GM19239 (cell line): ENCODE measurements at regions not wholly inside any gene's neighbourhood (a gene's known extent, or its start where the extent isn't known, plus 50 kb on each side); places are given as distances from the start of the nearest gene placed in this dataset.

Experiments
- DNase-seq: peaks from one replicate; pipeline ENCODE4 v3.0.0; 2011; ENCODE audit warnings: low spot score; ENCODE audit not compliant: insufficient read length
- FAIRE-seq: peaks from 2 replicates; lab custom pipeline; 2011; peaks lifted over from hg19 to GRCh38; lab: Jason Lieb, UNC

GRCh38 chr11:92411431-92411830 lies 186.8 kb downstream of the FAT3 start:
- FAIRE-seq: no peak
- DNase-seq: no peak

- FAIRE-seq: no peak
- no peak for DNase-seq
Measured at GRCh38 chr11:92413757-92414513, 189.3 kb downstream of the FAT3 start.

GRCh38 chr11:92416971-92417725 lies 192.5 kb downstream of the FAT3 start:
- DNase-seq: no peak
- no peak for FAIRE-seq

GRCh38 chr11:92423115-92424034 lies 198.8 kb downstream of the FAT3 start:
- no peak for DNase-seq
- no peak for FAIRE-seq

- DNase-seq (no peak), FAIRE-seq (no peak)
Measured at GRCh38 chr11:92424281-92424680, 199.7 kb downstream of the FAT3 start.

GRCh38 chr11:92425127-92425526 lies 200.5 kb downstream of the FAT3 start:
- DNase-seq: no peak
- no peak for FAIRE-seq

GRCh38 chr11:92432515-92432914 lies 207.9 kb downstream of the FAT3 start:
- DNase-seq (no peak), FAIRE-seq (no peak)

GRCh38 chr11:92436034-92436920 lies 211.7 kb downstream of the FAT3 start:
- FAIRE-seq (no peak), DNase-seq (no peak)

- FAIRE-seq: no peak
- DNase-seq: no peak
Measured at GRCh38 chr11:92439133-92439532, 214.5 kb downstream of the FAT3 start.

GRCh38 chr11:92440701-92441442 lies 216.3 kb downstream of the FAT3 start:
- FAIRE-seq: no peak
- DNase-seq: no peak

- no peak for DNase-seq
- FAIRE-seq: no peak
Measured at GRCh38 chr11:92441443-92441726, 216.8 kb downstream of the FAT3 start.

- no peak for DNase-seq
- FAIRE-seq: no peak
Measured at GRCh38 chr11:92443199-92443598, 218.6 kb downstream of the FAT3 start.

- FAIRE-seq: no peak
- no peak for DNase-seq
Measured at GRCh38 chr11:92447586-92447985, 223.0 kb downstream of the FAT3 start.

- no peak for FAIRE-seq
- DNase-seq: no peak
Measured at GRCh38 chr11:92449222-92449621, 224.6 kb downstream of the FAT3 start.

GRCh38 chr11:92449780-92450179 lies 225.2 kb downstream of the FAT3 start:
- FAIRE-seq (no peak), DNase-seq (no peak)

GRCh38 chr11:92451063-92451462 lies 226.4 kb downstream of the FAT3 start:
- DNase-seq (no peak), FAIRE-seq (no peak)

GRCh38 chr11:92453055-92453454 lies 228.4 kb downstream of the FAT3 start:
- DNase-seq (no peak), FAIRE-seq (no peak)

- FAIRE-seq (no peak), DNase-seq (no peak)
Measured at GRCh38 chr11:92455210-92455790, 230.7 kb downstream of the FAT3 start.

GRCh38 chr11:92457250-92457649 lies 232.6 kb downstream of the FAT3 start:
- DNase-seq (no peak), FAIRE-seq (no peak)
